Endothelial cell (in vitro differentiated cells): ENCODE measurements at regions not wholly inside any gene's neighbourhood (a gene's known extent, or its start where the extent isn't known, plus 50 kb on each side); places are given as distances from the start of the nearest gene placed in this dataset.

Source experiments
- DNase-seq: peaks from one replicate; pipeline ENCODE4 v3.0.0; 2021; ENCODE audit warnings: low spot score
- H3K27ac Mint-ChIP-seq: one replicate; pipeline ENCODE4 v1.8.0; 2021; ENCODE audit warnings: mixed read lengths, inconsistent platforms; ENCODE audit not compliant: unreplicated experiment
- H3K27me3 Mint-ChIP-seq: one replicate; pipeline ENCODE4 v1.8.0; 2021; ENCODE audit warnings: mild to moderate bottlenecking, moderate library complexity, mixed read lengths, inconsistent platforms; ENCODE audit not compliant: unreplicated experiment
- H3K36me3 Mint-ChIP-seq: one replicate; pipeline ENCODE4 v1.8.0; 2021; ENCODE audit warnings: mild to moderate bottlenecking, low read depth, mixed read lengths, inconsistent platforms; ENCODE audit not compliant: unreplicated experiment
- H3K4me1 Mint-ChIP-seq: one replicate; pipeline ENCODE4 v1.8.0; 2021; ENCODE audit warnings: mild to moderate bottlenecking, mixed read lengths, inconsistent platforms; ENCODE audit not compliant: unreplicated experiment
- H3K4me3 Mint-ChIP-seq: one replicate; pipeline ENCODE4 v1.8.0; 2021; ENCODE audit warnings: mild to moderate bottlenecking, mixed read lengths, inconsistent platforms; ENCODE audit not compliant: unreplicated experiment
- H3K9me3 Mint-ChIP-seq: one replicate; pipeline ENCODE4 v1.8.0; 2021; ENCODE audit warnings: mixed read lengths, inconsistent platforms; ENCODE audit not compliant: unreplicated experiment
- TF ChIP-seq, protein P1 (sequence below): fragments of 200-600 bp; sonication (generic); IDR thresholded peaks from one replicate; pipeline ENCODE4 v1.5.0; 2021; ENCODE audit warnings: antibody characterized with exemption; ENCODE audit not compliant: unreplicated experiment

DNA sequence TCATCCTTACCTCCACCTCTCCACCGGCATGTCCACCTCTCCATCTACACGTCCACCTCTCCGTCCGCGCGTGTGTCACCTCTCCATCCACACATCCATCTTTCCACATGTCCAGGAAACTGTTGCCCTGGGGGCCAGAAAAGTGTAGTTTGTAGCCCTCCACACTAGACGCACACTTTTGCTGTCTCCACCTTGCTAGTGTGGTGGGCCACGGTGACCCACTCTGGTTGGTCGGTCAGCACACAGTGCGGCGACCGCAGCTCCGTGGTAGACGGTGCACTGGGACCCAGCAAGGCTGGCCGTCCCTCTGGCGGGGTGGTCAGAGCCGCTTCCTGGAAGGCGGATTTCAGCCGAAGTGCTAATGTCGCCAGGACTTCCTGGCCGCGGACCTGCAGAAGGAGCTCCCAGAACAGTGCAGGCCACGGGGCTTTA lies 268.6 kb downstream of the DLL1 start:
- Mint-ChIP-seq H3K27ac (no peak overlapping the region), H3K9me3 (no peaks in the 10 kb centered on the region), H3K4me1 (peaks cover 2% of the 10 kb centered on the region), H3K4me3 (no peak overlapping the region), H3K36me3 (peaks cover 4% of the 10 kb centered on the region), H3K27me3 (peaks cover 5% of the 10 kb centered on the region)
- no peak for DNase-seq
- TF ChIP-seq, protein P1, sequence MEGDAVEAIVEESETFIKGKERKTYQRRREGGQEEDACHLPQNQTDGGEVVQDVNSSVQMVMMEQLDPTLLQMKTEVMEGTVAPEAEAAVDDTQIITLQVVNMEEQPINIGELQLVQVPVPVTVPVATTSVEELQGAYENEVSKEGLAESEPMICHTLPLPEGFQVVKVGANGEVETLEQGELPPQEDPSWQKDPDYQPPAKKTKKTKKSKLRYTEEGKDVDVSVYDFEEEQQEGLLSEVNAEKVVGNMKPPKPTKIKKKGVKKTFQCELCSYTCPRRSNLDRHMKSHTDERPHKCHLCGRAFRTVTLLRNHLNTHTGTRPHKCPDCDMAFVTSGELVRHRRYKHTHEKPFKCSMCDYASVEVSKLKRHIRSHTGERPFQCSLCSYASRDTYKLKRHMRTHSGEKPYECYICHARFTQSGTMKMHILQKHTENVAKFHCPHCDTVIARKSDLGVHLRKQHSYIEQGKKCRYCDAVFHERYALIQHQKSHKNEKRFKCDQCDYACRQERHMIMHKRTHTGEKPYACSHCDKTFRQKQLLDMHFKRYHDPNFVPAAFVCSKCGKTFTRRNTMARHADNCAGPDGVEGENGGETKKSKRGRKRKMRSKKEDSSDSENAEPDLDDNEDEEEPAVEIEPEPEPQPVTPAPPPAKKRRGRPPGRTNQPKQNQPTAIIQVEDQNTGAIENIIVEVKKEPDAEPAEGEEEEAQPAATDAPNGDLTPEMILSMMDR = no peak

DNA sequence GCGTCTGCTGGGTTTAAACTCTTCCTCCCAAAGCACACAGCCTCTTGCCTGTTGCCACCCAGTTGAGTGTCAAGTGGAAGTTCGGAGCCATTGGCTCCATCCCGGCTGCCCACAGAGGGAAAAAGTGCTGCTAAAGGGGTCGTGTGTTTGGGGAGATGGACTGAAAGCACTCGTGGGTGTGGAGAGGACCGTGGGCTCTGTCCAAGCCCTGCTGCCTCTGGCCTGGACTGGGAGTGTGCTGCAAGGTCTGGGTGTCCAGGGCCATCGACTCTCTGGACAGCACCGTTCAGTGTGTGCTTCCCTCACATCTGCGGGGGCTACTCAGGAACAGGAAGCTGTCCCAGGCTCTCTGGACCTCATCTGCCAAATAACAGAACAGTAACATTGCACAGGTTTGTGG lies 269.3 kb downstream of the DLL1 start:
- Mint-ChIP-seq H3K9me3 (no peaks in the 10 kb centered on the region), H3K27me3 (peaks cover 2% of the 10 kb centered on the region), H3K4me3 (no peak overlapping the region), H3K27ac (no peak overlapping the region), H3K36me3 (peaks cover 4% of the 10 kb centered on the region), H3K4me1 (peaks cover 2% of the 10 kb centered on the region)
- DNase-seq = no peak
- TF ChIP-seq, protein P1 = no peak

DNA sequence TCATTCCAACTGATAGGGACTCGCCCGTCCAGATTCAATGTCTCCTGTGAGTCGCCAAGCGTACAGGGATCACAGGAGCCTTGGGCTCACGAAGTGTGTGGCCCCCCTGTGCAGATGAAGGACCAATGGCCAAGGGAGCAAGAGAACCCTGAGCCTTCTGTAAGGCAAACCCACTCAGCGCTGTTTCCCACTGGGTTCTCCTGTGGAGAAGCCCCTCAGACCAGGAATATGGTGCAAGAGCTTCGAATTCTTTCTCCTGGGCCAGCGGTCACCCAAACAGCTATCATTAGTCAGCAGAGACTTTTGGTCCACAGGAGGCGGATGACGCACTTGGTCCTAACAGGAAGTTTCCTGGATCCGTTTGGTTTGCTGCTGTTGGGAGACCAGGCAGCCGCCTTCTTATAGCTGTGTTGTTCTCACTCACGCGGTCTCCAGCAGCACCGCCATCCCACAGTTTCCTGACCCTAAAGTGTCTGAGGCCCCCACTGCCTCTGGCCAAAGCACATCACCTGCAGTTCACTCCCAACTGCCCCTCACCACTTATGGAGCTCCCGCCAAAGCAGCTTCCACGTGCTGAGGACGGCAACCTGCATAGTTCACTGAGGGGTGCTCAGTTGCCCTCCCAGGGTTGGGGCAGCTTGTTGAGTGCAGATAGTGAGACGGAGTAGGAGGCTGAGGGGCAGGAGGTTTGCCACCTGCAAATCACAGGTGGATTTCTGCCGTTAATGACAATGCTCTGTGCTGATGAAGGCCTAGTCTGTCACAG lies 268.6 kb downstream of the ERMARD start:
- Mint-ChIP-seq H3K9me3 (no peaks in the 10 kb centered on the region), H3K36me3 (peaks cover 4% of the 10 kb centered on the region), H3K27me3 (peaks cover 2% of the 10 kb centered on the region), H3K4me3 (no peak overlapping the region), H3K4me1 (peaks cover 2% of the 10 kb centered on the region), H3K27ac (no peak overlapping the region)
- TF ChIP-seq, protein P1 = no peak
- DNase-seq = no peak

DNA sequence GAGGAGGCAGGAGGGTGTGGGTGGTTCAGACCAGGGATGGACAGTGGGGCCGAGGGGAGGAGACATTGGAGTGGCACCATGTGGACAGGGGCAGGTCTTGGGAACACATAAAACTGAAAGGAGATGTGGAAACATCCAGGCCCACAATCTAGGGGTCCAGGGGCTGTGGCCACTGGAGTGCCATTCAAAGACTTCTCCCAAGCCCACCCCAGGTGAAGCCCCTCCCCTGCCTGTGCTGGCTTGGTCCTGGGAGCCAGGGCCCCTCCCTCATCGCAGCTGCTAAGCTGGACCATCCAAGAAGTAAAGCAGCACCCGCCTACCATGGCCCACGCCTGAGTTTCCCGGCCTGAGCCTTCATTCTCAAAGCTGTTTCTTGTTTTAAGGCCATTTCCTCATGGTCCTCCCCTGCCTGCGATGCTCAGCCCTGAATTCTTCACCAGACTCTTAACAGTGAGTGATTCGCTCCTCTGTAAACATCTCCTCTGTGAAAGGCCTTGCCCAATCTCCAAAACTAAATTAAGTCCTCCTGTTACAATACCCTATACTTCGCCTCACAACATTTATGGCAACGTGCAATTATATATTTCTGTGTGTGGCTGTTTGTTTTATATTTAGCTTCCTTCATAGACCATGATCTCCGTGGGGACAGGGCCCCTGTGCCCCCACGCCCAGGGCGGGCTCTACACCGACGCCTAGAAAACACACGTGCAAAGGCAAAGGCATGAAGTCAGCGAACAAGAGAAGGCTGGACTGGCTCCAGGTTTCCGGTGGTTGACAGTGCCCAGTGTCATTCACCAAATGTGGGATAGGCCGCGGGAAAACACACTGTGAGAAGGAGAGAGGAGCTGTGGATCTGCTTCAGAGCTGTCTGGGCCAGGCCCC lies 267.8 kb downstream of the ERMARD start:
- no peaks in the 10 kb centered on the region for H3K9me3 Mint-ChIP-seq
- H3K4me1 Mint-ChIP-seq = peaks cover 2% of the 10 kb centered on the region
- H3K27me3 Mint-ChIP-seq = no peaks in the 10 kb centered on the region
- peaks cover 4% of the 10 kb centered on the region for H3K36me3 Mint-ChIP-seq
- H3K27ac Mint-ChIP-seq = no peak overlapping the region
- DNase-seq = no peak
- H3K4me3 Mint-ChIP-seq = no peak overlapping the region
- TF ChIP-seq, protein P1 = no peak
